A549 (cell line): ENCODE measurements at regions not wholly inside any gene's neighbourhood (a gene's known extent, or its start where the extent isn't known, plus 50 kb on each side); places are given as distances from the start of the nearest gene placed in this dataset.

ENCODE experiments used
- ATAC-seq, 2 experiments: fragments of 200-7000 bp in 1 of 2; fragments of >200 bp in 1 of 2; cut with Nextera tagmentation in 1 of 2; cut with Tn5 transposase in 1 of 2; 3 replicates each; pipeline versions ENCODE4 v1.8.0 to v1.9.1; 2018 to 2020; ENCODE audit warnings: mild to moderate bottlenecking in 1 of 2, moderate library complexity in 1 of 2
- CTCF ChIA-PET: fragments of 300-600 bp; sonication (Branson Sonifier 250); formaldehyde crosslinking; extraction: SDS; loops from one replicate; lab custom pipeline; 2021; ENCODE audit warnings: antibody characterized with exemption, inconsistent platforms; lab: Yijun Ruan, JAX
- POLR2A ChIA-PET: fragments of 350-600 bp; formaldehyde crosslinking; extraction: SDS; loops from one replicate; lab custom pipeline; 2021; ENCODE audit warnings: antibody characterized with exemption, inconsistent platforms; lab: Yijun Ruan, JAX
- DNase-seq, 2 experiments: peaks; one replicate each; pipeline versions ENCODE4 v3.0.0 to v3.0.0-alpha.2; 2011 to 2016; ENCODE audit warnings: low read depth in 1 of 2, low spot score in 1 of 2
- FAIRE-seq: peaks from 2 replicates; lab custom pipeline; 2011; peaks lifted over from hg19 to GRCh38; lab: Jason Lieb, UNC
- H3K27ac ChIP-seq, 2 experiments: fragments of >200 bp; sonication (Bioruptor Twin); formaldehyde crosslinking; 3 replicates each; pipeline ENCODE4 v1.5.1; 2016 to 2017
- H3K4me1 ChIP-seq: fragments of >200 bp; sonication (Bioruptor Twin); formaldehyde crosslinking; 3 replicates; pipeline ENCODE4 v1.6.1; 2016
- H3K4me2 ChIP-seq: fragments of >200 bp; sonication (Bioruptor Twin); formaldehyde crosslinking; 3 replicates; pipeline ENCODE4 v1.6.1; 2016
- H3K4me3 ChIP-seq: fragments of >200 bp; sonication (Bioruptor Twin); formaldehyde crosslinking; 3 replicates; pipeline ENCODE4 v1.5.1; 2016
- H3K9me3 ChIP-seq: fragments of >200 bp; sonication (Bioruptor Twin); formaldehyde crosslinking; 3 replicates; pipeline ENCODE4 v1.6.1; 2016
- BHLHE40 ChIP-seq: IDR thresholded peaks from 2 replicates; pipeline ENCODE4 v1.6.1; 2012; ENCODE audit warnings: low read depth, low read length, inconsistent platforms
- CBX2 ChIP-seq: fragments of 200-600 bp; sonication (generic); IDR thresholded peaks from 2 replicates; pipeline ENCODE4 v1.6.1; 2016; ENCODE audit warnings: low read depth, mild to moderate bottlenecking, borderline replicate concordance
- CEBPB ChIP-seq, 2 experiments: fragments of >200 bp in 1 of 2; sonication (Bioruptor Twin) in 1 of 2; formaldehyde crosslinking in 1 of 2; IDR thresholded peaks; 2 replicates each; pipeline ENCODE4 v1.6.1; 2012 to 2016
- CHD4 ChIP-seq: fragments of 200-600 bp; sonication (generic); IDR thresholded peaks from 2 replicates; pipeline ENCODE4 v1.6.1; 2016; ENCODE audit warnings: antibody characterized with exemption, mild to moderate bottlenecking, borderline replicate concordance
- EHF ChIP-seq: fragments of 250-450 bp; sonication (Bioruptor Pico); IDR thresholded peaks from 2 replicates; pipeline ENCODE4 v1.5.0; 2020; ENCODE audit warnings: mild to moderate bottlenecking
- FOSL2 ChIP-seq, 2 experiments: fragments of 450-650 bp in 1 of 2; fragments of >200 bp in 1 of 2; sonication (Bioruptor Twin) in 1 of 2; formaldehyde crosslinking; IDR thresholded peaks; 2 replicates each; pipeline versions ENCODE4 v1.5.0 to v1.6.1; 2016 to 2020; ENCODE audit warnings: mild to moderate bottlenecking in 1 of 2, moderate library complexity in 1 of 2
- GATA3 ChIP-seq: IDR thresholded peaks from 2 replicates; pipeline ENCODE4 v1.6.1; 2012; ENCODE audit warnings: borderline replicate concordance
- HDAC2 ChIP-seq: fragments of 200-600 bp; sonication (generic); IDR thresholded peaks from 2 replicates; pipeline ENCODE4 v1.6.1; 2016
- HOXB5 ChIP-seq: fragments of 250-450 bp; sonication (Bioruptor Pico); IDR thresholded peaks from 2 replicates; pipeline ENCODE4 v1.5.0; 2020; ENCODE audit warnings: mild to moderate bottlenecking, moderate library complexity
- JUNB ChIP-seq: fragments of >200 bp; sonication (Bioruptor Twin); formaldehyde crosslinking; IDR thresholded peaks from 2 replicates; pipeline ENCODE4 v1.6.1; 2016
- KDM1A ChIP-seq: fragments of 200-600 bp; sonication (generic); IDR thresholded peaks from 2 replicates; pipeline ENCODE4 v1.6.1; 2016; ENCODE audit warnings: low read depth, mild to moderate bottlenecking
- NPAS2 ChIP-seq: fragments of 250-450 bp; sonication (Bioruptor Pico); IDR thresholded peaks from 2 replicates; pipeline ENCODE4 v1.8.0; 2022; ENCODE audit warnings: mild to moderate bottlenecking, moderate library complexity, borderline replicate concordance
- POLR2A ChIP-seq: IDR thresholded peaks from 2 replicates; pipeline ENCODE4 v1.6.1; 2012; ENCODE audit warnings: mild to moderate bottlenecking, low read length
- TP53 ChIP-seq: fragments of 250-450 bp; sonication (Bioruptor Pico); IDR thresholded peaks from 2 replicates; pipeline ENCODE4 v1.5.0; 2021; ENCODE audit warnings: mild to moderate bottlenecking, moderate library complexity
- ZNF302 ChIP-seq: fragments of 250-450 bp; sonication (Bioruptor Pico); IDR thresholded peaks from 2 replicates; pipeline ENCODE4 v1.9.0; 2021; ENCODE audit warnings: inconsistent platforms, mild to moderate bottlenecking, moderate library complexity
- ZSCAN20 ChIP-seq: fragments of 250-450 bp; sonication (Bioruptor Pico); IDR thresholded peaks from 2 replicates; pipeline ENCODE4 v1.8.0; 2022; ENCODE audit warnings: mild to moderate bottlenecking, moderate library complexity
- WGBS: methylation state at CpG from one replicate; pipeline ENCODE4 v1.1.6; 2017; ENCODE audit errors: missing lambda C conversion rate; 5-methylcytosine and 5-hydroxymethylcytosine counted together
- TF ChIP-seq, protein P1 (sequence below): fragments of >200 bp; sonication (Bioruptor Twin); formaldehyde crosslinking; IDR thresholded peaks from 3 replicates; pipeline ENCODE4 v1.5.1; 2016
- TF ChIP-seq, protein P2 (sequence below): fragments of 450-650 bp; IDR thresholded peaks from 2 replicates; pipeline ENCODE4 v1.6.1; 2014; ENCODE audit warnings: antibody characterized with exemption
- TF ChIP-seq, protein P3 (sequence below): IDR thresholded peaks from 2 replicates; pipeline ENCODE4 v1.6.1; 2012
- TF ChIP-seq, protein P4 (sequence below): fragments of >200 bp; sonication (Bioruptor Twin); formaldehyde crosslinking; IDR thresholded peaks from 3 replicates; pipeline ENCODE4 v1.6.1; 2016
- TF ChIP-seq, protein P5 (sequence below): fragments of 150-350 bp; IDR thresholded peaks from 2 replicates; pipeline ENCODE4 v1.6.1; 2014; ENCODE audit warnings: low read depth, mild to moderate bottlenecking, low read length
- TF ChIP-seq, protein P6 (sequence below): IDR thresholded peaks from 2 replicates; pipeline ENCODE4 v1.6.1; 2012
- TF ChIP-seq, protein P7 (sequence below): fragments of 250-450 bp; sonication (Bioruptor Pico); IDR thresholded peaks from 2 replicates; pipeline ENCODE4 v1.5.0; 2020; ENCODE audit warnings: low read depth, mild to moderate bottlenecking, moderate library complexity

DNA sequence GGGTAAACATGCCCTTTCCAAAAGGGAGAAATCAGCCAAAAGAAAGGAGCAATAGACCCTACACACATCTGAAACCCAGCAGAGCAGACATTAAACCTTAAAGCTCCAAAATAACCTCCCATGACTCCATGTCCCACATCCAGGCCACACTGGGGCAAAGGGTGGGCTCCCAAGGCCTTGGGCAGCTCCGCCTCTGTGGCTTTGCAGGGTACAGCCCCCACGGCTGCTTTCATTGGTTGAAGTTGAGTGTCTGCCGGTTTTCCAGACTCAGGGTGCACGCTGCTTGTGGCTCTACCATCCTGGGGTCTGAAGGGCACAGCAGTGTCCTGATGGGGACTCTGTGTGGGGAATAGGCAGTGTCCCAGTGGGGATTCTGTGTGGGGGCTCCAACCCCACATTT, 146.5 kb downstream of the ZDHHC21 start (continued):
- TF ChIP-seq, protein P1, sequence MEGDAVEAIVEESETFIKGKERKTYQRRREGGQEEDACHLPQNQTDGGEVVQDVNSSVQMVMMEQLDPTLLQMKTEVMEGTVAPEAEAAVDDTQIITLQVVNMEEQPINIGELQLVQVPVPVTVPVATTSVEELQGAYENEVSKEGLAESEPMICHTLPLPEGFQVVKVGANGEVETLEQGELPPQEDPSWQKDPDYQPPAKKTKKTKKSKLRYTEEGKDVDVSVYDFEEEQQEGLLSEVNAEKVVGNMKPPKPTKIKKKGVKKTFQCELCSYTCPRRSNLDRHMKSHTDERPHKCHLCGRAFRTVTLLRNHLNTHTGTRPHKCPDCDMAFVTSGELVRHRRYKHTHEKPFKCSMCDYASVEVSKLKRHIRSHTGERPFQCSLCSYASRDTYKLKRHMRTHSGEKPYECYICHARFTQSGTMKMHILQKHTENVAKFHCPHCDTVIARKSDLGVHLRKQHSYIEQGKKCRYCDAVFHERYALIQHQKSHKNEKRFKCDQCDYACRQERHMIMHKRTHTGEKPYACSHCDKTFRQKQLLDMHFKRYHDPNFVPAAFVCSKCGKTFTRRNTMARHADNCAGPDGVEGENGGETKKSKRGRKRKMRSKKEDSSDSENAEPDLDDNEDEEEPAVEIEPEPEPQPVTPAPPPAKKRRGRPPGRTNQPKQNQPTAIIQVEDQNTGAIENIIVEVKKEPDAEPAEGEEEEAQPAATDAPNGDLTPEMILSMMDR: no peak

DNA sequence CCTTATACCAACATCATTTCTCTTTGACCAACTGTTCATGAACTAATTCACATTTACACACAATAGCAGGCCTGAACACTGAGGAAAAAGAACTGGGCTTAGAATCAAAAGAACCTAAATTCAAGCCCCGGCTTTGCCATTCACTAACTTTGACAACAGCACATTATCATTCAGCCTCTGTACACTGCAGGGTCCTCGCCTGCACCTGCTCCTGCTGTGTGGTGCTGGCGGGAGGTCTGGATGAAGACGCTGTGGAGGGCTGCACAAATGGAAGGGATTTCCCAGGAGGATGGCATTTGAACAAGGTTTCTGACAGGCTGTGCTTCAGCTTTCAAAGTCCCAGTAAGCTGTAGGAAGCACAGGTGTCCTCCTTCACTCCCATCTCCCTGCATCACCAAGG, 151.2 kb downstream of the ZDHHC21 start:
- ChIA-PET POLR2A (no interaction called here), CTCF (no interaction called here)
- Histone ChIP-seq H3K4me1 (no peaks in the 10 kb centered on the region), H3K4me3 (no peak overlapping the region), H3K4me2 (no peak overlapping the region), H3K9me3 (no peaks in the 10 kb centered on the region), H3K27ac (no peak overlapping the region)
- DNase-seq (no peak), FAIRE-seq (no peak), ATAC-seq (no peak)
- WGBS: 75% methylated on average over 4 of the region's 4 CpGs
- no peak for TF ChIP-seq KDM1A
- TF ChIP-seq NPAS2 (CRISPR knock-in tag): no peak
- TF ChIP-seq EHF (CRISPR knock-in tag): no peak
- TF ChIP-seq, protein P2, sequence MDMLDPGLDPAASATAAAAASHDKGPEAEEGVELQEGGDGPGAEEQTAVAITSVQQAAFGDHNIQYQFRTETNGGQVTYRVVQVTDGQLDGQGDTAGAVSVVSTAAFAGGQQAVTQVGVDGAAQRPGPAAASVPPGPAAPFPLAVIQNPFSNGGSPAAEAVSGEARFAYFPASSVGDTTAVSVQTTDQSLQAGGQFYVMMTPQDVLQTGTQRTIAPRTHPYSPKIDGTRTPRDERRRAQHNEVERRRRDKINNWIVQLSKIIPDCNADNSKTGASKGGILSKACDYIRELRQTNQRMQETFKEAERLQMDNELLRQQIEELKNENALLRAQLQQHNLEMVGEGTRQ: no peak
- TF ChIP-seq, protein P3, sequence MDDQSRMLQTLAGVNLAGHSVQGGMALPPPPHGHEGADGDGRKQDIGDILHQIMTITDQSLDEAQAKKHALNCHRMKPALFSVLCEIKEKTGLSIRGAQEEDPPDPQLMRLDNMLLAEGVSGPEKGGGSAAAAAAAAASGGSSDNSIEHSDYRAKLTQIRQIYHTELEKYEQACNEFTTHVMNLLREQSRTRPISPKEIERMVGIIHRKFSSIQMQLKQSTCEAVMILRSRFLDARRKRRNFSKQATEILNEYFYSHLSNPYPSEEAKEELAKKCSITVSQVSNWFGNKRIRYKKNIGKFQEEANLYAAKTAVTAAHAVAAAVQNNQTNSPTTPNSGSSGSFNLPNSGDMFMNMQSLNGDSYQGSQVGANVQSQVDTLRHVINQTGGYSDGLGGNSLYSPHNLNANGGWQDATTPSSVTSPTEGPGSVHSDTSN: no peak
- no peak for TF ChIP-seq HOXB5
- no peak for TF ChIP-seq POLR2A
- TF ChIP-seq, protein P4, sequence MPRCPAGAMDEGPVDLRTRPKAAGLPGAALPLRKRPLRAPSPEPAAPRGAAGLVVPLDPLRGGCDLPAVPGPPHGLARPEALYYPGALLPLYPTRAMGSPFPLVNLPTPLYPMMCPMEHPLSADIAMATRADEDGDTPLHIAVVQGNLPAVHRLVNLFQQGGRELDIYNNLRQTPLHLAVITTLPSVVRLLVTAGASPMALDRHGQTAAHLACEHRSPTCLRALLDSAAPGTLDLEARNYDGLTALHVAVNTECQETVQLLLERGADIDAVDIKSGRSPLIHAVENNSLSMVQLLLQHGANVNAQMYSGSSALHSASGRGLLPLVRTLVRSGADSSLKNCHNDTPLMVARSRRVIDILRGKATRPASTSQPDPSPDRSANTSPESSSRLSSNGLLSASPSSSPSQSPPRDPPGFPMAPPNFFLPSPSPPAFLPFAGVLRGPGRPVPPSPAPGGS: no peak
- no peak for TF ChIP-seq ZSCAN20 (CRISPR knock-in tag)
- no peak for TF ChIP-seq CBX2

DNA sequence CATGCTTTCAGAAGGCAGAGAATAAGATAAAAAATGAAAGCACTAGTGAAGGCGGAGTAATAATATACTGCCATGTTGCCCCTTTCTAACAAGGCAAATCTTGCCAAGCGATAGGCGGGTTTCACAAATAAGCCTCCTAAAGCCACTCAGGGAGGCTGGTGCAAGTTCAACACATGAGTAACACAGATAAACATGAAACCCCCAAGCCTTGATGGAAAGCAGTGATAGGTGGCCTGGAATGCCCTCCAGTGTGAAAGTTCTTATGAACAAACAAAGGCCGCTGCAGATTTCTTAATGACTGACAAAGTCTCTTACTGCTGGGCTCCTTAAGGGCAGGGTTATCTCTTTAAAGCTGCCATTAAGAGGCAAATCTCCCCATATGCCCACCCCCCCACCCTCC, 154.7 kb downstream of the ZDHHC21 start:
- WGBS: 91% methylated on average over 4 of the region's 4 CpGs
- ATAC-seq (no peak), FAIRE-seq (no peak), DNase-seq (no peak)
- CTCF ChIA-PET: no interaction called here
- H3K9me3 ChIP-seq: no peaks in the 10 kb centered on the region
- TF ChIP-seq JUNB: no peak
- TF ChIP-seq, protein P5, sequence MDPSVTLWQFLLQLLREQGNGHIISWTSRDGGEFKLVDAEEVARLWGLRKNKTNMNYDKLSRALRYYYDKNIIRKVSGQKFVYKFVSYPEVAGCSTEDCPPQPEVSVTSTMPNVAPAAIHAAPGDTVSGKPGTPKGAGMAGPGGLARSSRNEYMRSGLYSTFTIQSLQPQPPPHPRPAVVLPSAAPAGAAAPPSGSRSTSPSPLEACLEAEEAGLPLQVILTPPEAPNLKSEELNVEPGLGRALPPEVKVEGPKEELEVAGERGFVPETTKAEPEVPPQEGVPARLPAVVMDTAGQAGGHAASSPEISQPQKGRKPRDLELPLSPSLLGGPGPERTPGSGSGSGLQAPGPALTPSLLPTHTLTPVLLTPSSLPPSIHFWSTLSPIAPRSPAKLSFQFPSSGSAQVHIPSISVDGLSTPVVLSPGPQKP: no peak
- TF ChIP-seq GATA3: no peak
- no peak for TF ChIP-seq HDAC2
- no peak overlapping the region for H3K27ac ChIP-seq
- POLR2A ChIA-PET: no interaction called here
- no peak overlapping the region for H3K4me2 ChIP-seq
- H3K4me1 ChIP-seq: 0 out of 3 replicates have a peak, but pooled peaks cover 3% of the 10 kb centered on the region
- no peak overlapping the region for H3K4me3 ChIP-seq

DNA sequence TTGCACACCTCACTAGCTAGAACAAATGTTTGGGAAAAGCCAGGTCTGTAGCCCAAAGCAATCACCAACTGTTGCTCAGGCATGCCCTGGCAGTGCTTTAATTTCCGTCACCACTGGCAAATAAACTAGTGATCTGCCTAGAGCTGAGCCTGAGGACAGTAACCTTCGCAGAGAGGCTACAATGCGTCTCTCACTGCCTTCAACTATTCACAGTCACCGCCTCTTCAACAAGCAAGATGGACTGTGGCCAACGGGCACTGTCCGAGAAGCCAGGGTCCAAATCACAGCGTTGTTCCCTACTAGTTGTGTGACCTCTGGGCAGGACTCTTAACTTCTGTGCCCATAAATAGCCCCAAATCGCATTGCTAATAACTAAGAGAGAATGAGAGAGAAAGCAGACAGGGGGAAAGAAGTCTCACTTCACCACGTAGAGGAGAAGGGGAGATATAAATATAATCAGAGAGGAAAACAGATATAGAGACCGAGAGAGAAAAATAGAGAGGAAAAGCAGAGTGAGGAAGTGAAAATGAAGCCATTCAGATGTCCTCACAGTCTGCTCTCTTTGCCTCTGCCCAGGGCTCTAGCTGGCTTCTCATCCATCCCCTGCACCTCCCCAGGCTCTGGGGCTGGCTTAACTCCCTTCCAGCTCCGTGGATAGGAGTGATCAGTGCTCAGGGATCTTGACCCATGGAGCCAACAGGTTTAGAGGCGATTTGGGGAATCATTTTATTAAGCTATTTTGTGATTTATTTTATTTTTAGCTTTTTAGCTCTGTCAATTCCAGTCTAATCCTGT, 157.9 kb downstream of the ZDHHC21 start:
- Histone ChIP-seq H3K4me3 (no peak overlapping the region), H3K4me2 (no peak overlapping the region), H3K27ac (no peak overlapping the region), H3K9me3 (no peaks in the 10 kb centered on the region), H3K4me1 (peaks cover 17% of the 10 kb centered on the region)
- CTCF ChIA-PET: no interaction called here
- DNase-seq (no peak), FAIRE-seq (no peak), ATAC-seq (no peak)
- 43% methylated on average over 10 of the region's 12 CpGs for WGBS
- POLR2A ChIA-PET: no interaction called here
- TF ChIP-seq ZNF302 (CRISPR knock-in tag) (no peak), HDAC2 (no peak), EHF (CRISPR knock-in tag) (no peak), CEBPB (IDR thresholded peaks at IDR 0.05) (no peak), FOSL2 (IDR thresholded peaks at IDR 0.05) (no peak), FOSL2 (CRISPR knock-in tag; IDR thresholded peaks at IDR 0.05) (no peak), TP53 (no peak), CHD4 (no peak), BHLHE40 (no peak)
- TF ChIP-seq, protein P4: no peak
- TF ChIP-seq, protein P6, sequence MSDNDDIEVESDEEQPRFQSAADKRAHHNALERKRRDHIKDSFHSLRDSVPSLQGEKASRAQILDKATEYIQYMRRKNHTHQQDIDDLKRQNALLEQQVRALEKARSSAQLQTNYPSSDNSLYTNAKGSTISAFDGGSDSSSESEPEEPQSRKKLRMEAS: no peak
- TF ChIP-seq, protein P7, sequence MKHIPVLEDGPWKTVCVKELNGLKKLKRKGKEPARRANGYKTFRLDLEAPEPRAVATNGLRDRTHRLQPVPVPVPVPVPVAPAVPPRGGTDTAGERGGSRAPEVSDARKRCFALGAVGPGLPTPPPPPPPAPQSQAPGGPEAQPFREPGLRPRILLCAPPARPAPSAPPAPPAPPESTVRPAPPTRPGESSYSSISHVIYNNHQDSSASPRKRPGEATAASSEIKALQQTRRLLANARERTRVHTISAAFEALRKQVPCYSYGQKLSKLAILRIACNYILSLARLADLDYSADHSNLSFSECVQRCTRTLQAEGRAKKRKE: no peak
